ENCODE measurements at regions not wholly inside any gene's neighbourhood (a gene's known extent, or its start where the extent isn't known, plus 50 kb on each side); places are given as distances from the start of the nearest gene placed in this dataset.

DNA sequence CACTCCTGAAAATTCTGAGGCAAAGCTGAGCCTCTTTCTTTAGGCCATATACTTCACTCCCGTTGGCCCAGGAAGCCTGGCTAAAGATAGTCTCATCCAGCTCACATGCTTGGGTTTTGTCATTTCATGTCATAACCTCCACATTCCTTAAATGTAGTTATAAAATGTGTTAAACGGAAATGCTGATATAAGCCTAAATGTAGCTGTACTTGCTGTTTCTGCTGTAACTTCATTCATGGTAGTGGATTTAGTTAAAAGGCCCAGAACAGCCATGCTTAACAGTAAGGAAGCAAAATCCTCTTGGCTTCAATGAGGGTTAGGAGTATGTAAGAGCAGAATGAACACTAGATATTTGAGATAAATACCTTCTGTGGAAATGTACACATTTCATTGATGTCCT, 135.8 kb upstream of the TMEM161B start:
- no peak for DNase-seq (ENCODE audit: low read depth)
- TF ChIP-seq, protein P1, sequence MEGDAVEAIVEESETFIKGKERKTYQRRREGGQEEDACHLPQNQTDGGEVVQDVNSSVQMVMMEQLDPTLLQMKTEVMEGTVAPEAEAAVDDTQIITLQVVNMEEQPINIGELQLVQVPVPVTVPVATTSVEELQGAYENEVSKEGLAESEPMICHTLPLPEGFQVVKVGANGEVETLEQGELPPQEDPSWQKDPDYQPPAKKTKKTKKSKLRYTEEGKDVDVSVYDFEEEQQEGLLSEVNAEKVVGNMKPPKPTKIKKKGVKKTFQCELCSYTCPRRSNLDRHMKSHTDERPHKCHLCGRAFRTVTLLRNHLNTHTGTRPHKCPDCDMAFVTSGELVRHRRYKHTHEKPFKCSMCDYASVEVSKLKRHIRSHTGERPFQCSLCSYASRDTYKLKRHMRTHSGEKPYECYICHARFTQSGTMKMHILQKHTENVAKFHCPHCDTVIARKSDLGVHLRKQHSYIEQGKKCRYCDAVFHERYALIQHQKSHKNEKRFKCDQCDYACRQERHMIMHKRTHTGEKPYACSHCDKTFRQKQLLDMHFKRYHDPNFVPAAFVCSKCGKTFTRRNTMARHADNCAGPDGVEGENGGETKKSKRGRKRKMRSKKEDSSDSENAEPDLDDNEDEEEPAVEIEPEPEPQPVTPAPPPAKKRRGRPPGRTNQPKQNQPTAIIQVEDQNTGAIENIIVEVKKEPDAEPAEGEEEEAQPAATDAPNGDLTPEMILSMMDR (IDR thresholded peaks at IDR 0.05; ENCODE audit: control insufficient read depth, insufficient read depth, low read depth, low read length, missing control alignments), result no peak

DNA sequence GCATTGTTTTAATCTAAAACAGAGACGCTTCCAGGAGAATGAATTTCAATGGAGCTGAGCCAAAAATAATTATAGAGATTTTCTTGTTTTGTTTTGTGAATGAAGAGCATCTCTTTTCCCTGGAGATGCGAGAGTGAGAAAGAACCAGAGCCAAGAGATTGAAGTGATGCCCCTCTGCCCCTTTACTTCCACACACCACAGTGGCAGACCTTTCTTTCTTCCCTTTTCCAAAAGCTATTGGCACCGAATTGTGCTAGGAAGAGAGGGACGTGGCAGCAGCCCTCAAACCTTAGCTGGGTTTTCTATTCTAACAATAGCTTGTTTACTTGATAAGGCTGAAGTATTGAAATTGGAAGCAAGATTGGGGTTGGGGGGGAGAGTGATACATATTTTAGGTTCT, 133.0 kb upstream of the TMEM161B start:
- TF ChIP-seq, protein P1 (IDR thresholded peaks at IDR 0.05; ENCODE audit: control insufficient read depth, insufficient read depth, low read depth, low read length, missing control alignments), result no peak
- no peak for DNase-seq (ENCODE audit: low read depth)
- H3K4me3 ChIP-seq (ENCODE audit: control insufficient read depth, low read depth, low read length), result no peak overlapping the region

More for the DNA sequence above, 135.8 kb upstream of the TMEM161B start:
- no peak overlapping the region for H3K4me3 ChIP-seq (ENCODE audit: control insufficient read depth, low read depth, low read length)

DNA sequence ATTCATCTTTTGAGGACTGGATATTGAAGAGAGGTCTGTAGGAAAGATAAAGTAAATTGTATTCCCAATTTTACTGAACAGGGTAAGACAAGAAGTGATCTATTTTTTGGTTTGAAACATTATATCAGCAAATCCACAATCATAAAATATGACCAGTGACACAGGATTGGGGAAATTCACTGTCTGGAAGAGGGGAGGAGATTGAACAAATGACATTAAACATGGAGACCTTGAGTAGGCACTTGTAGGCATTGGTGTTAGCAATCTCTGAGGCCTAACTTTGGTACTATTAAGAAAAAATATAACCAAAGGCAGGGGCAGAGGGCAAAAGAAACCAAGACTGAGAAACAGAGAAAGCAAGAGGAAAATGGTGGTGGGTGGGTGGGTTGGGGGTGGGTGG, 132.6 kb upstream of the TMEM161B start:
- TF ChIP-seq, protein P1 (IDR thresholded peaks at IDR 0.05; ENCODE audit: control insufficient read depth, insufficient read depth, low read depth, low read length, missing control alignments), result no peak
- no peak overlapping the region for H3K4me3 ChIP-seq (ENCODE audit: control insufficient read depth, low read depth, low read length)
- no peak for DNase-seq (ENCODE audit: low read depth)

DNA sequence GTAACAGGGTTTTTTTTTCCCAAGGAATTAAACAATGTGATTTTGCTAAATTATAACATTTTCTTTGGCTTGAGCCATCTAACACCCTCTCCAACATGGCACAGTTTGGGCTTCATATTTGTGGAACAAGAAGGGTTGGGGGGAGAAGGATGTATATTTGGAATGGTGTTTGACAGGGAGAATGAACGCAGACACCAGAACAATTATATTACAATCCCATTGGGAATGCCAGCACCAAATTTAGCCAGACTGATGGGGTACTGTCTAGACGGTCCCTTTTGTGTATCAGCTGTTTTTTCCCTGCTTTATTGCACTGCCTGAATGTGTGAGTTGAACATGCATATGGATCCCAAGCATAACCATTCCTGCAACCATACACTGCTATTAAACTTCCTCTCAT, 130.9 kb upstream of the TMEM161B start:
- no peak overlapping the region for H3K4me3 ChIP-seq (ENCODE audit: control insufficient read depth, low read depth, low read length)
- TF ChIP-seq, protein P1 (IDR thresholded peaks at IDR 0.05; ENCODE audit: control insufficient read depth, insufficient read depth, low read depth, low read length, missing control alignments), result no peak
- no peak for DNase-seq (ENCODE audit: low read depth)

DNA sequence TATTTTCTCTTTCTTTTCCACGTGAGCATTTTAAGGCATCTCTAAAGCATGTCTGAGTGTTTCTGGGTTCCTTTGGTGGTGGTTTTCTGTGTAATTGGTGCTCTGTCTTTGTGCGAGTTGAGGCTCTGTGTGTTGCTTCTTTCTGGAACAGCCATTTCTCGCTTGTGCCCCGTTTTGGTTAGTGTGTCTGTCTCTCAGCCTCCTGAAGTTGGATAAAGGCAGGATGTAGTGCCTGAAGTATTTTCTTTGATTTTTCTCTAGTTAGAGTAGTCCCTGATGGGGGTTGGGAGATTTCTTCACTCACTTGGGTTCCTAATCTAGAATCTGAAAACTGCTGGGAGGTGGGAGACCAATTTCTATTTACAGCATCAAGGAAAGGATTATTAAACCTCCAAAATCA, 129.7 kb upstream of the TMEM161B start:
- no peak overlapping the region for H3K4me3 ChIP-seq (ENCODE audit: control insufficient read depth, low read depth, low read length)
- TF ChIP-seq, protein P1 (IDR thresholded peaks at IDR 0.05; ENCODE audit: control insufficient read depth, insufficient read depth, low read depth, low read length, missing control alignments), result no peak
- DNase-seq (ENCODE audit: low read depth), result no peak

DNA sequence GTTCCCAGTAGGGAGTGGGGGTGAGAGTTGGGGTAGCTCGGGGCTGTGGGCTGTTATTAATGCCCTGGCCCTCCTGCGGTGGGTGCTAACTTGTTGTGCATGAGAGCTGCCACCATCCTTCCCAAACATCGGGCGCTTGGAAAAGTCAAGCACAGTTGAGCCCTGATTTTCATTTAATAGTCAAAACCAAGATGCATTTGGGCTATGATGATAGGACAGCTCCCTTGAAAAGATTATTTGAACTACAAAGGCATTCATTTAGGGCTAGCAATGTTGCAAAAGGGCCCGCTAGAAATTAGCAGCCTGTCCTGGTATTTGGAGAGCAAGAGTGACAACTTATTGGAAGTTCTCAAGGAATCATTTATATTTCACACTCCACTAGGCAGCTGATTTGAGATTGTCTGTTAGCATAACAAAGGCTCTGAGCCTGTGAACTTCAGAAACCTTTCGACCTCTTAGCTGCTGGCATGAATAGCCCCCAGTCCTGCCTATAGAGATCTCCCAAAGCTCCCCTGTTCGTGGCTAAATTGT, 128.2 kb upstream of the TMEM161B start:
- TF ChIP-seq, protein P1 (IDR thresholded peaks at IDR 0.05; ENCODE audit: control insufficient read depth, insufficient read depth, low read depth, low read length, missing control alignments), result no peak
- no peak for DNase-seq (ENCODE audit: low read depth)
- H3K4me3 ChIP-seq (ENCODE audit: control insufficient read depth, low read depth, low read length), result no peak overlapping the region

All from AG09309 (cell line).